Prostate gland (tissue), 1 donor: ENCODE measurements at regions not wholly inside any gene's neighbourhood (a gene's known extent, or its start where the extent isn't known, plus 50 kb on each side); places are given as distances from the start of the nearest gene placed in this dataset.

Source experiments
- POLR2A ChIP-seq: fragments of 450-650 bp; IDR thresholded peaks from one replicate; pipeline ENCODE4 v1.6.1; 2016; ENCODE audit warnings: antibody characterized with exemption, mild to moderate bottlenecking
- POLR2AphosphoS5 ChIP-seq: sonication (generic); formaldehyde crosslinking; IDR thresholded peaks from one replicate; pipeline ENCODE4 v1.6.1; 2017; ENCODE audit warnings: antibody characterized with exemption

DNA sequence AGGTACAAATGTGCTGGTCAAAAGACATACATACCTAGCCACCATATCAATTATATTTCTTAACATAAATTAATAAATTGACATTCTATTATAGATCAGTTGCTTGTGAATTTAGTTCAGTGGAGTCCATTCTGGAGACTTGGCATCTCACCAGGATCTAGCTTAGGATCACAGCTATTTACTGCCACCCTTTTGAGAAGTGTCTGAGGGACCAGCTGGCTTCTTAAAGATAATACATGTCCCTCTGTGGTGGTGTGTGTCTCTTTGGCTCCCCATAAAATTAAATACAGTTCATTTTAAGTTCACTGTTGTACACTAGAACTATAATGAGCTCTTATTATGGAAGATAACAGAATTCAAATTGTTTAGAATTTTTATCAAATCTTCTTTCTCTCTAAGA is 290.7 kb downstream of the PRELID2 start:
- no peak for TF ChIP-seq POLR2A
- no peak for TF ChIP-seq POLR2AphosphoS5
